ENCODE measurements at regions not wholly inside any gene's neighbourhood (a gene's known extent, or its start where the extent isn't known, plus 50 kb on each side); places are given as distances from the start of the nearest gene placed in this dataset.
"Not testable (repeated sequence)": the region's sequence is repeated elsewhere in the genome, so short reads cannot be mapped to it uniquely, and the experiment has no call there.

DNA sequence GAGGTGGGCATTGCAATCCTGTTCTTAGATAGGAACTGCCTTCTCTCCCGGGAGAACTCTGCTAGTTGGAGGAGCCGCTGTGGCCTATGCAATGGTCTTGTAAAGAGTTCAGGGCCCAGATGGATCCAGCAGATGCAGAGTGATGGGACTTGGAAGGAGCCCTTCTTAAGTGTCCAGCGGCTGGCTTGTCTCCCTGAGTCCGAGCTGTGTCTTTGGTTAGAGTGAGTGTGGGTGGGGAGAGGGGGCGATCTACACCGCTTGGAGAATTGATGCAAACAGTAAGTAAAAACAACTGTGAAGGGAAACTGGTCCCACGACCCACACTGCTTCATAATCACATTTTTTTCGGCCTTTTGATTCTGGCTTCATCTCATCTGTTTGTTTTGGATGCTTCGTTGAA is 89.8 kb upstream of the CYRIA start:
- Mint-ChIP-seq H3K27me3 (peaks cover 4% of the 10 kb centered on the region), H3K9me3 (no peaks in the 10 kb centered on the region), H3K36me3 (no peaks in the 10 kb centered on the region), H3K4me1 (no peaks in the 10 kb centered on the region), H3K27ac (no peak overlapping the region), H3K4me3 (no peak overlapping the region)
- CTCF ChIA-PET, result interaction anchor here (1.2 to 6.3 kb wide), 9 partner anchors 11 to 230 kb away, joined by 3 to 109 read pairs (median 5); no protein-coding TSS in a partner anchor
- DNase-seq, result no peak

GRCh38 chr2:16753025-16753424 is 87.4 kb upstream of the CYRIA start:
- not testable (repeated sequence) for H3K27ac Mint-ChIP-seq, DNase-seq, H3K9me3 Mint-ChIP-seq, H3K4me3 Mint-ChIP-seq, H3K27me3 Mint-ChIP-seq, H3K4me1 Mint-ChIP-seq, H3K36me3 Mint-ChIP-seq
- CTCF ChIA-PET, result interaction anchor here (0.8 kb wide), 1 partner anchor 136 kb away, joined by 3 read pairs; no protein-coding TSS in a partner anchor

GRCh38 chr2:16750925-16751214 is 85.2 kb upstream of the CYRIA start:
- DNase-seq, H3K27me3 Mint-ChIP-seq, CTCF ChIA-PET, H3K4me3 Mint-ChIP-seq, H3K36me3 Mint-ChIP-seq, H3K9me3 Mint-ChIP-seq, H3K4me1 Mint-ChIP-seq, H3K27ac Mint-ChIP-seq: not testable (repeated sequence)

DNA sequence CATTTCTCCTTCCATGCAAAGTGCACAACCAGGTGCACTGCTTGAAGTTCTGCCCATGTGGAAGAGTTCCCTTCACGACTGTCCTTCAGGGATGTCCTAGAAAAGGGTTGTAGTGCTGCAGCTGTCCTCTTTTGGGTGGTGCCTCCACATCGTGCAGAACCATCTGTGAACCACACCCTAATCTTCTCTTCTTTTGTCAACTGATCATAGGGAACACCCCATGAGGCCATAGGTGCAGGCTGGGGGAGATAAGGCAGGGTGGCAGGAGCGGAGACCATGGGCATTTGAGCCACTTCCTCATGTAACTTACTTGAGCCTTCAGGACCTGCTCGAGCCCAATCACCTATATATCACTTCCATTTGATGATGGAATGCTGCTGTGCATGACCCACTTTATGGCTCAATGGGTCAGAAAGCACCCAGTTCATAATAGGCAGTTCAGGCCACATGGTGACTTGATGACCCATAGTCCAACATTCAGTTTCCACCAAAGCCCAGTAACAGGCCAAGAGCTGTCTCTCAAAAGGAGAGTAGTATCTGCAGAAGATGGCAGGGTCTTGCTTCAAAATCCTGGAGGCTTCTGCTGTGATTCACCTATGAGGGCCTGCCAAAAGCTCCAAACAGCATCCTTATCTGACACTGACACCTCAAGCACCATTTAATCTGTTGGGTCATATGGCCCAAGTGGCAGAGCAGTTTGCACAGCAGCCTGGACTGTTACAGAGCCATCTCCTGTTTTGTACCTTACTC is 84.7 kb upstream of the CYRIA start:
- no peaks in the 10 kb centered on the region for H3K36me3 Mint-ChIP-seq
- H3K4me1 Mint-ChIP-seq, result no peaks in the 10 kb centered on the region
- no peak for DNase-seq
- no peaks in the 10 kb centered on the region for H3K9me3 Mint-ChIP-seq
- H3K27ac Mint-ChIP-seq, result no peak overlapping the region
- peaks cover 6% of the 10 kb centered on the region for H3K27me3 Mint-ChIP-seq
- H3K4me3 Mint-ChIP-seq, result no peak overlapping the region
- CTCF ChIA-PET, result no interaction called here

GRCh38 chr2:16748511-16749266 is 83.1 kb upstream of the CYRIA start:
- CTCF ChIA-PET, H3K4me1 Mint-ChIP-seq, H3K27ac Mint-ChIP-seq, H3K27me3 Mint-ChIP-seq, DNase-seq, H3K36me3 Mint-ChIP-seq, H3K9me3 Mint-ChIP-seq, H3K4me3 Mint-ChIP-seq: not testable (repeated sequence)

DNA sequence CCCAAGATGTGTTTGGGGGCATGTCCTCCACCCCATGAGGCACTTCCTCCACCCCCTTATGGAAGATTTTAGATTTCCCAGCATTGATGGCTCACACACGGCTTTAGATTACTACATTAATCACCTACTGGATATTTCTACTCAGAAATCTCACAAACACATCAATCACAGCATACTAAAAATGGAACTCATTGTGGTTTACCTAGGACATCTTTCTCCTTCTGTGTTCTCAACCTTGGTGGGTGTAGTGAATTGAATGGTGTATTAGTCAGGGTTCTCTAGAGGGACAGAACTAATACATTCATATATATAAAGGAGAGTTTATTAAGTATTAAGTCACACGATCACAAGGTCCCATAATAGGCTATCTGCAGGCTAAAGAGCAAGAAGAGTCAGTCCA is 82.1 kb upstream of the CYRIA start:
- no peak overlapping the region for H3K4me3 Mint-ChIP-seq
- DNase-seq, result no peak
- no peaks in the 10 kb centered on the region for H3K4me1 Mint-ChIP-seq
- CTCF ChIA-PET, result no interaction called here
- H3K36me3 Mint-ChIP-seq, result no peaks in the 10 kb centered on the region
- H3K9me3 Mint-ChIP-seq, result no peaks in the 10 kb centered on the region
- peaks cover 6% of the 10 kb centered on the region for H3K27me3 Mint-ChIP-seq
- no peak overlapping the region for H3K27ac Mint-ChIP-seq

- Mint-ChIP-seq H3K27ac (no peak overlapping the region), H3K4me3 (no peak overlapping the region), H3K9me3 (no peaks in the 10 kb centered on the region), H3K27me3 (peaks cover 6% of the 10 kb centered on the region), H3K4me1 (no peaks in the 10 kb centered on the region), H3K36me3 (no peaks in the 10 kb centered on the region)
- DNase-seq, result no peak
- CTCF ChIA-PET, result interaction anchor here (0.7 kb wide), 1 partner anchor 12 kb away, joined by 3 read pairs; no protein-coding TSS in a partner anchor
Measured at GRCh38 chr2:16747257-16747656, 81.6 kb upstream of the CYRIA start.

DNA sequence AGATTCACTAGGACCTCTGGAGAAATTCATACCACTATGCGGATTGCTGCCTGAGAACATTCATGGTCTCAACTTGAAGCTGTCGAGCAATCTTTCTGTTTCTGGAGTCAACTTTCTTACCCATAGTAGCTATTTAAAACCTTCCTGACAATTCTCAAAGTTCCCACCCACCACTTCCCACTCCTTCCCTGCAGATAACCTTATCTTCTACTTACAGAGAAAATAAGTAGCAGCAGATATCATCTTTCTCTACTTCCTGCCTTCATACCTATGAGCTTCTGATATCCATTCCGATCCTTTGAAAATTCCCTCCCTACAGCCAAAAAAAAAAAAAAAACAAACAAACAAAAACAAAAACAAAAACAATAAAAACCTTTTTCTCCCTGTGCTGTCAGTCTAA is 81.2 kb upstream of the CYRIA start:
- Mint-ChIP-seq H3K36me3 (no peaks in the 10 kb centered on the region), H3K27ac (no peak overlapping the region), H3K4me3 (no peak overlapping the region), H3K4me1 (no peaks in the 10 kb centered on the region), H3K9me3 (no peaks in the 10 kb centered on the region), H3K27me3 (peaks cover 6% of the 10 kb centered on the region)
- no peak for DNase-seq
- CTCF ChIA-PET, result interaction anchor here (0.7 kb wide), 1 partner anchor 12 kb away, joined by 3 read pairs; no protein-coding TSS in a partner anchor

DNA sequence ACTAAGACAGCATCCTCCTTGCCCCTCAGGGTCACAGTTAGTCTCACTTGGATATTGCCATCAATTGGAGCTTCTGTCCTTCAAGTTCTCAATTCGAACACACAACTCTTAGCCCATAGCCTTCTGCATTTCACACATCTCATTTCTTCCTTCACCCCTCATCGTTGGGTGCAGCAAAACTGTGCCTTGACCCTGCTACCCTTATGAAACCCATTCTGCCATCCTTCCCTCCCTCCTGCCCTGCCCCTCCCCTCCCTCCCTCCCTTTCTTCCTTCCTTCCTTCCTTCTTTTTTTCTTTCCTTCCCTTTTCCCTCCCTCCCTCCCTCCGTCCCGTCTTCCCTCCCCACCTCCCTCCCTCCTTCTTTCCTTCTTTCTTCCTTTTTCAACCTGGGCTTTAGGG is 80.7 kb upstream of the CYRIA start:
- Mint-ChIP-seq H3K27me3 (peaks cover 6% of the 10 kb centered on the region), H3K4me3 (no peak overlapping the region), H3K36me3 (no peaks in the 10 kb centered on the region), H3K27ac (no peak overlapping the region), H3K4me1 (no peaks in the 10 kb centered on the region), H3K9me3 (no peaks in the 10 kb centered on the region)
- CTCF ChIA-PET, result interaction anchor here (1.0 kb wide), 1 partner anchor 13 kb away, joined by 3 read pairs; no protein-coding TSS in a partner anchor
- DNase-seq, result no peak

GRCh38 chr2:16745466-16745865 is 79.8 kb upstream of the CYRIA start:
- H3K36me3 Mint-ChIP-seq, result no peaks in the 10 kb centered on the region
- DNase-seq, result no peak
- no peak overlapping the region for H3K27ac Mint-ChIP-seq
- H3K27me3 Mint-ChIP-seq, result peaks cover 6% of the 10 kb centered on the region
- CTCF ChIA-PET, result interaction anchor here (1.0 kb wide), 1 partner anchor 14 kb away, joined by 3 read pairs; no protein-coding TSS in a partner anchor
- no peak overlapping the region for H3K4me3 Mint-ChIP-seq
- H3K9me3 Mint-ChIP-seq, result no peaks in the 10 kb centered on the region
- no peaks in the 10 kb centered on the region for H3K4me1 Mint-ChIP-seq

DNA sequence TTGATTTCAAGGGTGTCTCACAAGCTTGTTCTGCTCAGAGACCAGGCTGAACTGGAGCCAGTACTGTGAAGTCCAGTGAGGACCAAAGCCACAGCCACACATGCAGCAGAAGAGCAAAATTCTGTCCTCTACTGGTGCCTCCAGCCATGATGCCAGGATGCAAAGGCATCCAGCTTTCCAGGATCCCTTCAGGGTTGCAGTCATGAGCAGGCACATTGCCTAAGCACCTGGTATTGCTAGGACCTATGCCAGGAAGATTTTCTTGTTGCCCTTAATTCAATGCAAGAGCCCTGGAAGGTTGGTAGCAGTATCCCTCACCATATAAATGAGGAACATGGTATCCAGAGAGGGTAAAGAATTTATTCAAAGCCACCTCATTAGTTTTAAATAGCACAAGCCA is 78.9 kb upstream of the CYRIA start:
- Mint-ChIP-seq H3K4me3 (no peak overlapping the region), H3K9me3 (no peaks in the 10 kb centered on the region), H3K27me3 (peaks cover 6% of the 10 kb centered on the region), H3K4me1 (no peaks in the 10 kb centered on the region), H3K36me3 (no peaks in the 10 kb centered on the region), H3K27ac (no peak overlapping the region)
- CTCF ChIA-PET, result interaction anchor here (1.1 kb wide), 1 partner anchor 12 kb away, joined by 3 read pairs; no protein-coding TSS in a partner anchor
- DNase-seq, result no peak

GRCh38 chr2:16742026-16742425 is 76.4 kb upstream of the CYRIA start:
- H3K36me3 Mint-ChIP-seq, result no peaks in the 10 kb centered on the region
- no peak overlapping the region for H3K4me3 Mint-ChIP-seq
- H3K9me3 Mint-ChIP-seq, result no peaks in the 10 kb centered on the region
- no peak overlapping the region for H3K27ac Mint-ChIP-seq
- CTCF ChIA-PET, result interaction anchor here (1.6 kb wide), 1 partner anchor 15 kb away, joined by 5 read pairs; no protein-coding TSS in a partner anchor
- DNase-seq, result no peak
- peaks cover 1% of the 10 kb centered on the region for H3K27me3 Mint-ChIP-seq
- no peaks in the 10 kb centered on the region for H3K4me1 Mint-ChIP-seq

DNA sequence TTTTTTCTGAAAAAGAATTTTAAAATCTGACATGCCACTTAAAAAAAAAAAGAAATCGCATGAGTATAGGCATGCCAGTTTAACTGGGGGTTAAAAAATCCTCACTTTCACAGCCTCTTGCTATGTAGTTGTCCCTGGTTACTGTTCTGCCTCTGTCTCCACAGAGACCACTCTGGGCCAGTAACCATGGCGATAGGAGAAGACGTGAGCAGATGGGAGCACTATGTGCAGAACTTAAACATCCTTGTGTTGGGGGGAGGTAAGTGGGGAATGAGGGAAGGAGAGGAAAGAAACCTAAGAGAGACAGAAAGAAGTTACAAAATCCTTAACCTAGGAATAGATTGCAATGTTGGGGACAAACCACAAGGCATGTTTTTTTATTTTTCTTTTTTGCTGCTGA is 75.9 kb upstream of the CYRIA start:
- CTCF ChIA-PET, result no interaction called here
- Mint-ChIP-seq H3K27ac (no peak overlapping the region), H3K9me3 (no peaks in the 10 kb centered on the region), H3K36me3 (no peaks in the 10 kb centered on the region), H3K4me1 (no peaks in the 10 kb centered on the region), H3K4me3 (no peak overlapping the region), H3K27me3 (no peaks in the 10 kb centered on the region)
- no peak for DNase-seq

GRCh38 chr2:16739778-16740581 is 74.3 kb upstream of the CYRIA start:
- H3K27ac Mint-ChIP-seq, result no peak overlapping the region

More at GRCh38 chr2:16739778-16740581, 74.3 kb upstream of the CYRIA start:
- no peaks in the 10 kb centered on the region for H3K36me3 Mint-ChIP-seq
- H3K27me3 Mint-ChIP-seq, result no peaks in the 10 kb centered on the region
- no peak overlapping the region for H3K4me3 Mint-ChIP-seq
- CTCF ChIA-PET, result no interaction called here
- no peaks in the 10 kb centered on the region for H3K4me1 Mint-ChIP-seq
- no peaks in the 10 kb centered on the region for H3K9me3 Mint-ChIP-seq
- DNase-seq, result no peak
